OCI-LY7 (cell line): ENCODE measurements at regions not wholly inside any gene's neighbourhood (a gene's known extent, or its start where the extent isn't known, plus 50 kb on each side); places are given as distances from the start of the nearest gene placed in this dataset.

Experiments used
- BruUV-seq: library from RNA; stranded (reverse); fragments of 400-500 nt; replicated peaks from 2 replicates; lab custom pipeline; 2021; lab: Mats Ljungman, UMichigan
- CTCF ChIA-PET: fragments of 300-600 bp; sonication (Branson Sonifier 250); formaldehyde crosslinking; loops from one replicate; lab custom pipeline; 2022; ENCODE audit warnings: antibody characterized with exemption; ENCODE audit not compliant: unreplicated experiment; lab: Charles Lee
- POLR2A ChIA-PET: fragments of 300-600 bp; sonication (Branson Sonifier 250); formaldehyde crosslinking; loops from one replicate; lab custom pipeline; 2022; ENCODE audit warnings: antibody characterized with exemption; lab: Charles Lee
- DNase-seq: peaks from one replicate; pipeline ENCODE4 v3.0.0-alpha.2; 2015; ENCODE audit warnings: low spot score
- H2AFZ ChIP-seq: fragments of 200-600 bp; sonication (generic), shearing (Covaris generic); 2 replicates; pipeline ENCODE4 v1.6.1; 2014; ENCODE audit warnings: mild to moderate bottlenecking, antibody characterized with exemption, low read length, moderate library complexity
- H3K27ac ChIP-seq: fragments of 200-600 bp; sonication (generic); 2 replicates; pipeline ENCODE4 v1.5.1; 2014; ENCODE audit warnings: mixed run types, low read depth, mild to moderate bottlenecking, moderate library complexity, low read length, inconsistent platforms; ENCODE audit not compliant: poor library complexity, severe bottlenecking
- H3K36me3 ChIP-seq: fragments of 200-600 bp; sonication (generic); 2 replicates; pipeline ENCODE4 v1.6.1; 2014; ENCODE audit warnings: mild to moderate bottlenecking, antibody characterized with exemption, low read length, moderate library complexity, mixed read lengths; ENCODE audit not compliant: insufficient read depth
- H3K4me1 ChIP-seq: fragments of 200-600 bp; sonication (generic); 2 replicates; pipeline ENCODE4 v1.5.1; 2014; ENCODE audit warnings: mild to moderate bottlenecking, low read length; ENCODE audit not compliant: insufficient read depth, poor library complexity, severe bottlenecking
- H3K4me2 ChIP-seq: fragments of 200-600 bp; sonication (generic); 2 replicates; pipeline ENCODE4 v1.6.1; 2014; ENCODE audit warnings: mild to moderate bottlenecking, low read length
- H3K4me3 ChIP-seq: fragments of 200-600 bp; sonication (generic); 2 replicates; pipeline ENCODE4 v1.5.1; 2014; ENCODE audit warnings: mild to moderate bottlenecking, low read depth, low read length; ENCODE audit not compliant: poor library complexity, severe bottlenecking
- H3K79me2 ChIP-seq: fragments of 200-600 bp; sonication (generic); 2 replicates; pipeline ENCODE4 v1.6.1; 2016; ENCODE audit warnings: low read depth, mild to moderate bottlenecking, low read length, moderate library complexity, mixed read lengths; ENCODE audit not compliant: insufficient read depth
- H3K9me2 ChIP-seq: fragments of 200-600 bp; sonication (generic); 2 replicates; pipeline ENCODE4 v1.6.1; 2016; ENCODE audit warnings: mild to moderate bottlenecking, low read length, mixed read lengths; ENCODE audit not compliant: insufficient read depth
- H3K9me3 ChIP-seq: fragments of 200-600 bp; sonication (generic); 2 replicates; pipeline ENCODE4 v1.6.1; 2014; ENCODE audit warnings: mild to moderate bottlenecking, mixed run types, low read length, mixed read lengths
- H4K20me1 ChIP-seq: fragments of 200-600 bp; sonication (generic); 2 replicates; pipeline ENCODE4 v1.6.1; 2014; ENCODE audit warnings: mild to moderate bottlenecking, antibody characterized with exemption, low read length, moderate library complexity, mixed read lengths; ENCODE audit not compliant: insufficient read depth
- EZH2phosphoT487 ChIP-seq: fragments of 200-600 bp; sonication (generic); IDR thresholded peaks from 2 replicates; pipeline ENCODE4 v1.6.1; 2018; ENCODE audit warnings: low read depth, borderline replicate concordance, mild to moderate bottlenecking, mixed run types, antibody characterized with exemption, low read length, moderate library complexity, mixed read lengths
- intact Hi-C: fragments of 100-400 bp; cut with micrococcal nuclease; formaldehyde crosslinking; loops from one replicate; pipeline ENCODE4 v1.10.0; 2022; ENCODE audit not compliant: unreplicated experiment
- TF ChIP-seq, protein P1 (sequence below): fragments of 200-600 bp; sonication (generic); conservative IDR thresholded peaks from 2 replicates; pipeline ENCODE4 v1.5.1; 2014; ENCODE audit warnings: mild to moderate bottlenecking, antibody characterized with exemption, low read length, moderate library complexity, mixed read lengths

DNA sequence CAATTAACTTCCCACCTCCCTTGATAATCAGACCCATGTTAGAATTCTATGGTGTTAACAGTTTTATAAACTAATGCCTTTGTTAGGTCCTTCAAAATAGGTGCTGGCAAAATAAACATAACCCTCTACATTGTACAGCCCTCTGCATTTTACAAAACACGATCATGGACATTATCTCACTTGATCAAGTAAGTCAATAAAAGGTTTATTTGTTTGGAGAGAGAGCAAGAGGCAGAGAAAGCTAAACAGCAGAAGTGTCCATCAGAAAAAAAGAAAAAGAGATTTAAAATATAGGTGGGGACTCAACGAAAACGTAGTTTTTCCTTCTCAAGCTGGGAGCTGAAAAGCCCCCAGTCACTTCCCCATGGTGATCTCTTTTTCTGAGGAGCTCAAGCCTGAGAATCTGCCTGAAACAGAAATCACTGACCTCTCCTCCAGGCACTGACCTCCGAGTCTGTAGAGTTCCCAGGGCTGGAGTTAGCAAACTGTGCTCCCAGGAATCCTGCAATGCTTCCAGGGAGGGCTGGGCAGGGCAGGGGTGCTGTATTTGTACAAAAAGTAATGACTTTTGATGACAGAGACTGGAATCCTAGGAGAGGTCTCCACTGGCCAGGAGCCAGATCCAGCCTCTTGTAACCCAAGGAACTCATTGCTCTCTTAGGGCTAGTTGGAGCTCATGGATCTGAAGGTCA, 137.8 kb upstream of the KLHL29 start:
- ChIA-PET POLR2A (no interaction called here), CTCF (no interaction called here)
- Histone ChIP-seq H4K20me1 (no peaks in the 10 kb centered on the region), H3K79me2 (no peaks in the 10 kb centered on the region), H3K9me2 (no peaks in the 10 kb centered on the region), H3K4me1 (no peaks in the 10 kb centered on the region), H3K9me3 (no peaks in the 10 kb centered on the region), H2AFZ (no peak overlapping the region), H3K4me2 (no peak overlapping the region), H3K4me3 (no peak overlapping the region), H3K27ac (no peak overlapping the region), H3K36me3 (no peaks in the 10 kb centered on the region)
- DNase-seq = no peak
- TF ChIP-seq, protein P1, sequence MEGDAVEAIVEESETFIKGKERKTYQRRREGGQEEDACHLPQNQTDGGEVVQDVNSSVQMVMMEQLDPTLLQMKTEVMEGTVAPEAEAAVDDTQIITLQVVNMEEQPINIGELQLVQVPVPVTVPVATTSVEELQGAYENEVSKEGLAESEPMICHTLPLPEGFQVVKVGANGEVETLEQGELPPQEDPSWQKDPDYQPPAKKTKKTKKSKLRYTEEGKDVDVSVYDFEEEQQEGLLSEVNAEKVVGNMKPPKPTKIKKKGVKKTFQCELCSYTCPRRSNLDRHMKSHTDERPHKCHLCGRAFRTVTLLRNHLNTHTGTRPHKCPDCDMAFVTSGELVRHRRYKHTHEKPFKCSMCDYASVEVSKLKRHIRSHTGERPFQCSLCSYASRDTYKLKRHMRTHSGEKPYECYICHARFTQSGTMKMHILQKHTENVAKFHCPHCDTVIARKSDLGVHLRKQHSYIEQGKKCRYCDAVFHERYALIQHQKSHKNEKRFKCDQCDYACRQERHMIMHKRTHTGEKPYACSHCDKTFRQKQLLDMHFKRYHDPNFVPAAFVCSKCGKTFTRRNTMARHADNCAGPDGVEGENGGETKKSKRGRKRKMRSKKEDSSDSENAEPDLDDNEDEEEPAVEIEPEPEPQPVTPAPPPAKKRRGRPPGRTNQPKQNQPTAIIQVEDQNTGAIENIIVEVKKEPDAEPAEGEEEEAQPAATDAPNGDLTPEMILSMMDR = no peak
- TF ChIP-seq EZH2phosphoT487 = no peak
- intact Hi-C loops = no loop called here
- no TSS peak for BruUV-seq

DNA sequence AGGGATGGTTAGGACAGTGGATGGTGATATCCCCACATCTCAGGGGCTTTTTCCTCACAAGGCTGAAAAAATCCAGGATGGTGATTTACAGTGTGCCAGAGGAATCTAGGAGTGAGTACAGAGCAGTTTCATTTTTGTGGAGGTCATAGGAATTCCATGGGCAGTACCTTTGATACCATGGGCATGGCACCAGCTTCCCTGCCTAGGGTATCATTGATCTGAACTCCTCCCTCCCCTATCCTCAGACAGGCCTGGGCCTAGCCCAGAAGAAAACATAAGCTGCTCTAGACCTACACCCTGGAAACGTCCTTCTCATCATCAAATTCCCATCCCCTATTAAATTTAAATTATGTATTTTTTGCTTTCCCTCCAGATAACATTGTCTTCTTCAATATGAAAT, 136.3 kb upstream of the KLHL29 start:
- Histone ChIP-seq H3K36me3 (no peaks in the 10 kb centered on the region), H3K79me2 (no peaks in the 10 kb centered on the region), H2AFZ (no peak overlapping the region), H4K20me1 (no peaks in the 10 kb centered on the region), H3K4me2 (no peak overlapping the region), H3K27ac (no peak overlapping the region), H3K9me3 (no peaks in the 10 kb centered on the region), H3K9me2 (no peaks in the 10 kb centered on the region), H3K4me3 (no peak overlapping the region), H3K4me1 (no peaks in the 10 kb centered on the region)
- no peak for DNase-seq
- POLR2A ChIA-PET = no interaction called here
- intact Hi-C loops = no loop called here
- CTCF ChIA-PET = no interaction called here
- no TSS peak for BruUV-seq
- TF ChIP-seq, protein P1 = no peak
- TF ChIP-seq EZH2phosphoT487 = no peak

DNA sequence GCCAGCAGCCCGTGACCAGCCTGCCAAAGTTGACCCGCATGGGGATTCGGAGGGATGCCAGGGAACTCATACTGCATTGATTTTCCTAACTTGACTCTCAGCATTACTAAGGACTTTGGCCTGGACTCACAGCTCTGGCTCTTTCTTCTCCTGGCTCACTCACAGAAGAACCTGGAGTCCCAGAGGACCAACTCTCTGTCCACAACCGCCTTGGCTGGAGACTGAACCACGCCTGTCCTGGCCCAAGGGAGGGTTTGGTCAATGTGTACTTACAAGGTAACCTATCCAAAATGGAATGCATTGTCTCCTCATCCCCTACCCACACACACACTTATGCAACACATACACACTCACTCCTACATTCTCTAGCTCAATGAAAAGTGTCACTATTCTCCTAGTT, 135.6 kb upstream of the KLHL29 start:
- H3K4me3 ChIP-seq = no peak overlapping the region
- POLR2A ChIA-PET = no interaction called here
- CTCF ChIA-PET = no interaction called here
- no peaks in the 10 kb centered on the region for H3K79me2 ChIP-seq
- no peaks in the 10 kb centered on the region for H3K4me1 ChIP-seq
- no peaks in the 10 kb centered on the region for H3K36me3 ChIP-seq
- H2AFZ ChIP-seq = no peak overlapping the region
- BruUV-seq = no TSS peak
- H3K9me3 ChIP-seq = no peaks in the 10 kb centered on the region
- H4K20me1 ChIP-seq = no peaks in the 10 kb centered on the region
- intact Hi-C loops = no loop called here
- H3K27ac ChIP-seq = no peak overlapping the region
- no peaks in the 10 kb centered on the region for H3K9me2 ChIP-seq
- TF ChIP-seq EZH2phosphoT487 = no peak
- TF ChIP-seq, protein P1 = no peak
- no peak for DNase-seq
- H3K4me2 ChIP-seq = no peak overlapping the region
